Islet of Langerhans (tissue), 1 donor: ENCODE measurements at regions not wholly inside any gene's neighbourhood (a gene's known extent, or its start where the extent isn't known, plus 50 kb on each side); places are given as distances from the start of the nearest gene placed in this dataset.
"Not testable (repeated sequence)": the region's sequence is repeated elsewhere in the genome, so short reads cannot be mapped to it uniquely, and the experiment has no call there.

ENCODE experiments used
- FAIRE-seq: peaks from one replicate; lab custom pipeline; 2011; peaks lifted over from hg19 to GRCh38; lab: Jason Lieb, UNC

- FAIRE-seq, result peak; percentile 53
These were observed 714.4 kb upstream of the CDH6 start for GRCh38 chr5:30479104-30479503.

DNA sequence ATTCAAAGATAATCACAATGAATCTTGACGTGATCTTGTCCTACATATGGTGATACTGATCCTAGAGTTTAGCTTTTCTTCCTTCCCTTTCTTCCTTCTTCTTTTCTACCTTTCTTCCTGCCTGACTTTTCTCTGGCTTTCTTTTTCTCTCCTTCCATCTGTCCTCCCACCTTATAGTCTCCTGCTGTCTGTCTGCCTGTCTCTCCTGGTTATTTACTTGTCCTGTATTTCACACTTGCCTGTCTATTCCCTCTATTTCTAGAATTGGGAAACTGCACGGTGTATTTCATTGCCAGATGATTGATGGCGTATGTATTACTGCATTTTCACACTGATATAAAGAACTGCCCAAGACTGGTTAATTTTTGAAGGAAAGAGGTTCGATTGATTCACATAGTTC, 718.1 kb upstream of the CDH6 start:
- FAIRE-seq, result no peak

GRCh38 chr5:30469691-30470090, 723.8 kb upstream of the CDH6 start:
- FAIRE-seq, result no peak

DNA sequence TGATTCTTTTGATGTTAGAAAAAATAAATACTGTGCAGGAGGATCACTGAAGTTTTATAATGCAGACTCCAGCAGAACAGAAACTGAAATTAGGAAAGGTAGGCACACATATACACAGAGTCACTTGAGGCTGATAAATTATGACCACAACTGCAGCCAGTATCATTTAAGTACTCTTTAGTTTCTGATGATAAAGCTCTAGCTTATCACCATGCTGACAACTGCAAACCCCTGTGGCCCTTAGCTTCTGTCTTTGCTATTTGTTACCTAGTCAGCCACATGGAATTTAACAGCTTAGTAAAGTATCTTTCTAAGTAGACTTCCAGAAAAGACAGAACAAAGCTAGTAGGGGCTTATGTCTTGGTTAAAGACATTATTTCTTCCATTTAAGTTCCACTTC, 734.8 kb upstream of the CDH6 start:
- FAIRE-seq, result no peak

GRCh38 chr5:30455484-30455883, 738.0 kb upstream of the CDH6 start:
- FAIRE-seq, result not testable (repeated sequence)

DNA sequence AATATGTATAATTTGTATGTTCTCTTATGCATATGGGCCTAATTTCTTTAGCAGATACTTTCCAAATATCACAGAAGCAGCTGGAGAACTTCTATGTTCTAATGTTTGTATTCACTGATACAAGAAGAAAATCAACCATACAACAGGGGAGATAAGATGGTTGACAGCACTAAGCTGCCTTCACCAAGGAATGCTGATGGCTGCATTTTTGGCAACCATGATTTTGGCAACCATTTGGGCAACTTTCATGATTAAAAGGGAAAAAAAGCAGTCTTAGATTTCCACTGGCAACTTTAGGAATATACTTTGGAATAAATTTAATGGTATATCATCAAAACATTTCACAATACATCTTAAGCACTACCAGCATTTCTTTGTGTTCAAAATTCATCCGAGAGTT, 740.3 kb upstream of the CDH6 start:
- FAIRE-seq, result no peak

DNA sequence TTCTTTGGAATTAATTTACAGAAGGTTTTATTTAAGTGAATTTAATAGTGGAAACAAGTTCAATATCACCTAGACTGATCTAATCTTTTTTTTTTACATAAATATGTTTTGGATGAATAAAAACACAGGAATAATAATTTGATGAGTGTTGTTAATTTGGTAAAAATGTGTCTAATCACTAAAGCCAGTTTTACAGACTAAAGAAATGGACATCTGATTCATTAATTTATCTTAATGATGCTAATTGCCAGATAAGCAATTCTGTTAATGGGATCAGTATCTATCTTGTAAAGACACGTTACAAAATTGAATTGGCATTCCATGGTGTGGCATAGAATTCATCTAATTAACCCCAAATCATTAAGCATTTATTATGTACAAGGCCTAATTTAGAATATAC, 743.3 kb upstream of the CDH6 start:
- FAIRE-seq, result no peak

DNA sequence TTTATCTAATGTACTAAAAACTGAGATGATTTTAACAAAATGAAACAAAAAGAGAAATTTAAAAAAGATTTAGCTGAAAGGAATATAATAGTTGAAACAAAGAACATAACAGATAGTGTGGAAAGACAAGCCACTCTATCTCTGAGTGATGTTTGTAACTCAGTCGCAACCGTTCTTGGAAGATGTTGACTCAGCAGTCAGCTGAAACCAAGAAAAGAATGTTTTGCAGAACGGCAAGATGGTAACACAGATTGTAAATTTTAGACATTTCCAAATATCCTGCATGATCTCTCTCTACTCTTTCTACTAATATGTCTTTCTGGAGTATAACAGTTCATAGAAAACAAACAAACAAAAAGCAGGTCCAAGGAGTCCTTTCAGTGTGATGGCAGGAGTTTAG, 746.1 kb upstream of the CDH6 start:
- FAIRE-seq, result no peak

DNA sequence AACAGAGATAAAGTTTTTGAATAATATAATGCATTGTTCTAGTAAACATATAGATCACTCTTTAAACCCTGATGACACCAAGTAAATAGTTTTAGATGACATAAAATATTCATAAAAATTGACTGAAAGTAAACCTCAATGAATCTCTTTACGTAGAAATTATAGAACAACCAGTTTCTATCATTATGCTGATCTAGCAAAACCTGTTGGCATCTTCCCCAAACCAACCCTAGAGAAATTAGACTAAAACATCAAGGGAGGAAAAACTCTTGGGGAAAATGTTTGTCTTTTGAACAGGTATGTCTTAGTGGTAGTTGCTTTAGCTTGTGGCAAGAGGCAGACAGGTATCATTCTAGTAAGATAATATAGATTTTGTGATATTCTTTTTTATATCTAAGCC, 747.0 kb upstream of the CDH6 start:
- peak; percentile 13 for FAIRE-seq

DNA sequence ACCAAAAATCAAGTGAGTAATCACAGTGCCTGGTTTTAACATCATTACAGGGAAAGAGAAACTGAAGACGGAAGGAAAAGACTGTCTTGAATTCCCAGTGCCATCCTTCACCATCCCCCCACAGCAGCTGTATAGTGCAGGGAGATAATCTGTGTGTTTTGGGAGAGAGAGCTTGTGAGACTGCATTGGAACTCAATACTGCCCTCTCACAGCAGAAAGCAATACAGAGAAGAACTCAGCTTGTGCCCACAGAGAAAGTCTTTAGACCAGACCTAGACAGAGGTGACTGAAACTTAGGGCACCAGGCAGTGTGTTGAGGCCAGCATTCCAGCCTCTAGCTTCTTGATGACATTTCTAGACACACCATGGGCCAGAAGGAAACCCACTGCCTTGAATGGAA, 754.7 kb upstream of the CDH6 start:
- FAIRE-seq, result no peak

DNA sequence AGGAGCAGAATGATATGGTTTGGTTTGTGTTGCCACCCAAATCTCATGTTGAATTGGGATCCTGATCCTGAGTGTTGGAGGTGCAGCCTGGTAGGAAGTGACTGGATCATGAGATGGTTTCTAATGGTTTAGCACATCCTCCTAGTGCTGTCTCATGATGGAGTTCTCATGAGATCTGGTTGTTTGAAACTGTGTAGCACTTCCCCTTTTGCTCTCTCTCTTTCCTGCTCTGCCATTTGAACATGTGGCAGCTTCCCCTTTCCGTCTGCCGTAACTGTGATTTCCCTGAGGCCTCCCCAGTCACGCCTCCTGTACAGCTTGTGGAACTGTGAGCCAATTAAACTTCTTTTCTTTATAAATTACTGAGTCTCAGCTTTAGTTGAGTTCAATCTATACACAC, 756.8 kb upstream of the CDH6 start:
- no peak for FAIRE-seq

DNA sequence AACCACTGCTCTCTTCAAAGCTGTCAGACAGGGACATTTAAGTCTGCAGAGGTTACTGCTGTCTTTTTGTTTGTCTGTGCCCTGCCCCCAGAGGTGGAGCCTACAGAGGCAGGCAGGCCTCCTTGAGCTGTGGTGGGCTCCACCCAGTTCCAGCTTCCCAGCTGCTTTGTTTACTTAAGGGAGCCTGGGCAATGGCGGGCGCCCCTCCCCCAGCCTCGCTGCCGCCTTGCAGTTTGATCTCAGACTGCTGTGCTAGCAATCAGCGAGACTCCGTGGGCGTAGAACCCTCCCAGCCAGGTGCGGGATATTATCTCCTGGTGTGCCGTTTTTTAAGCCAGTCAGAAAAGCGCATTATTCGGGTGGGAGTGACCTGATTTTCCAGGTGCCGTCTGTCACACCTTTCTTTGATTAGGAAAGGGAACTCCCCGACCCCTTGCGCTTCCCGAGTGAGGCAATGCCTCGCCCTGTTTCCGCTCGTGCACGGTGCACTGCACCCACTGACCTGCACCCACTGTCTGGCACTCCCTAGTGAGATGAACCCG, 764.5 kb upstream of the CDH6 start:
- not testable (repeated sequence) for FAIRE-seq

- FAIRE-seq, result no peak
These were observed 779.4 kb upstream of the CDH6 start for GRCh38 chr5:30414078-30414477.

DNA sequence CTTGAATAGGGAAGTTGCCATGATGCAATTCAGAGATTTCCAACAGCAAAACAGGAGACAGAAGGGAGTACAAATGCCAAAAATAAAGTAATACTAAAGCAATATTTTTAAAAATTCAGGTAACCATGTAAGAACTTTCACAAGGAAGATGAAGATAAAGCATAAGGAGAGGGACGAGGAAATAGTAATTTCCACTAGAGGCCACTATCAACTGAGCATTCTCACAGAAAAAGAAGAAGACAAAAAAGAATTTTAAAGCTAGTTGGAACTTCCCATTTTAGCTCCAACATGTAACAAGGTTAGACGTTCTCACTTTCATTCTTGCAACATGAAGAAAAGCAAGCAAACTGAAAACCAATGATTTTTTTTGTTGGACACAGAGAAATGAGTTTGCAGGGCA, 779.9 kb upstream of the CDH6 start:
- no peak for FAIRE-seq

- no peak for FAIRE-seq
These were observed 787.7 kb upstream of the CDH6 start for GRCh38 chr5:30405821-30406220.

DNA sequence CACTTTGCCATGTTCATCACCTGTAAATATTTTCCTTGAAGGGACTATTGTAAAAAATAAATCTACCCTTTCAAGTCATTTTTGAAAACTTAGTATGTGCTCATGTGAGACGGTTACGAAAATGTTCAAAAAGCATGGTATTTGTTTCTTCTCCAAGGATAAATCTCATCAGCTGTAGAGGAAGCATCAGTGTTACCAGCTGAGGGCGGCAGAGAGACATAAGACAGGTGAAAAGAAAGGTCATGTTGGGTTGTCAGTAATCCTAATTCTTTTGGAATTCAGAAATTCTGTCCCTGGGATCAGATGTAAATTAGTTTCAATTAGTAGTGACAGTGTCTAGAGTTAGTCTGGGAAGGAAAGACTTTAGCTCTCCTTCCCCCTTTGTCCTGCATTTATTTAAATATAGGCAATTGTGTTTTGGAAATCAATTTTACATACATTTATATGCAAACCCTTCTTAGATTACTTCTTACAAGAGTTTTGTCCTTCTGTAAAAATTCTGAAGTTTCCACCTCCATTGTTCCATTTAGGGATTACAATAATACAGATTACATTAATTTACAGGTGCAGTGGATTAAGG, 791.9 kb upstream of the CDH6 start:
- FAIRE-seq, result peak; percentile 77

- peak; percentile 47 for FAIRE-seq
These were observed 795.1 kb upstream of the CDH6 start for GRCh38 chr5:30398423-30398822.

DNA sequence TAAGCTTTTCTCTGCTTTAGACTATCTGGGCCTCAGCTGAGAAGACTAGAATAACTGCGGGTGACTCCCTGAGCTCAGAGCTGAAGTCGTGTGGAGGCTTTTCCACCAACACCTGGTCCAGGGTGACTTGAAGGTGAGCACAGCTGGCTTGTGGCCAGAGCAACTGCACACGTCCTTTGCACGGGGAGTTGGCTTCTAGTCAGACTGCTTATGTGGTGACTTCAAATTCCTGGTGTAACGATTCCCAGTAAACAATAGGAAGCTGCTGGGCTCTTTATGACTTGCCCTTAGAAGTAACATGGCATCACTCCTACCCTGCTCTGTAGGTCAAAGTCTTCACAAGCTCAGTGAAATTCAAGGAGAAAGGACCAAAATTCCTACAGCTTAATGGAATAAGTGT, 800.6 kb upstream of the CDH6 start:
- no peak for FAIRE-seq

- no peak for FAIRE-seq
These were observed 803.4 kb upstream of the CDH6 start for GRCh38 chr5:30390095-30390494.

- FAIRE-seq, result no peak
These were observed 805.4 kb upstream of the CDH6 start for GRCh38 chr5:30387974-30388632.

DNA sequence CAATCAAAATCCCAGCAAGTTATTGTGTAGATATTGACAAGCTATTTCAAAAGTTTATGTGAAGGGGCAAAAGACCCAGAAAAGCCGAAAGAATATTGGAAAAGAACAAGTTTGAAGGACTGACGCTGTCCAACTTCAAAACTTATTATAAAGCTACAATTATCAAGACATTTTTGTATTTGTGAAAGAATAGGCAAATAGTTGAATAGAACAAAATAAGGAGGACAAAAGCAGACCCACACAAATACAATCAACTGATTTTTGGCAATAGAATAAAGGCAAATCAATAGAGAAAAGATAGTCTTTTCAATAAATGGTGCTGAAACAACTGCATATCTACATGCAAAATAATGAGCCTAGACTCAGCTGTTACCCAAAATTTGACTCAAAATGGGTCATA, 807.7 kb upstream of the CDH6 start:
- no peak for FAIRE-seq

DNA sequence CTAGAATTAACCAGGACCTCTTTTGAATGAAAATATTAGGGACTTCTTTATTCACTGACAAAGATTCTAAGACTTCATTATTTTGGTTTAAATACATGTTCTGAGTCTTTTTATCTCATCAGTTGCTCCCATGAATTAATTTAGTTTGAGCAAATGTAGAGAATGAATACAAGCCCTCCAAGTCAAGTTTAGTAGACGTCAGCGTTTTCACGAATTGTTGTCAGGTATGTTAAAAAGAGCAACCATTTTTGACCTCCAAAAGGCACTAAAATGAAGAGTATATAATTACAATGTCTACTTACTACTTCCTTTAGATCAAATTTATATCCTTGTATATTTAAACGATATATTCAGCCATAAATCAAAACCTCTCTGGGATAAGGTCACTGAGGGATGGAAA, 809.3 kb upstream of the CDH6 start:
- FAIRE-seq, result no peak

GRCh38 chr5:30380228-30380627, 813.3 kb upstream of the CDH6 start:
- FAIRE-seq, result no peak

DNA sequence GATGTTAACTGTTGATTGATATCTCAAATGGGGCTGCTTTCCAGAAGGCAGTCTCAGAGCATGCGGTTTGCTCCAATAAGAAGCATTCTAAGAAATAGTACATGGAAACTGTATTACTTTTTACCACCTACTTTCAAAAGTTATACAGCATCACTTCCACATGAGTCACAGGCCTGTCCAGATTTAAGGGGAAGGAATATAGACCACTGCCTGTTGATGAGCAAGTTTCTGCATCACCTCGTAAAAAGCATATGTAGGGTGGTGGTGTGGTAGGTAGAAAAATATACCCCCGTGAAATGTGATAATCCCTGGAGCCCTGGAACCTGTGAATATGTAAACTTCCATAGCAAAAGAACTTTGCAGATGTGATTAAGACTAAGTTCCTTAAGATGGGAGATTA, 816.6 kb upstream of the CDH6 start:
- no peak for FAIRE-seq
